ENCODE measurements at regions not wholly inside any gene's neighbourhood (a gene's known extent, or its start where the extent isn't known, plus 50 kb on each side); places are given as distances from the start of the nearest gene placed in this dataset.

DNA sequence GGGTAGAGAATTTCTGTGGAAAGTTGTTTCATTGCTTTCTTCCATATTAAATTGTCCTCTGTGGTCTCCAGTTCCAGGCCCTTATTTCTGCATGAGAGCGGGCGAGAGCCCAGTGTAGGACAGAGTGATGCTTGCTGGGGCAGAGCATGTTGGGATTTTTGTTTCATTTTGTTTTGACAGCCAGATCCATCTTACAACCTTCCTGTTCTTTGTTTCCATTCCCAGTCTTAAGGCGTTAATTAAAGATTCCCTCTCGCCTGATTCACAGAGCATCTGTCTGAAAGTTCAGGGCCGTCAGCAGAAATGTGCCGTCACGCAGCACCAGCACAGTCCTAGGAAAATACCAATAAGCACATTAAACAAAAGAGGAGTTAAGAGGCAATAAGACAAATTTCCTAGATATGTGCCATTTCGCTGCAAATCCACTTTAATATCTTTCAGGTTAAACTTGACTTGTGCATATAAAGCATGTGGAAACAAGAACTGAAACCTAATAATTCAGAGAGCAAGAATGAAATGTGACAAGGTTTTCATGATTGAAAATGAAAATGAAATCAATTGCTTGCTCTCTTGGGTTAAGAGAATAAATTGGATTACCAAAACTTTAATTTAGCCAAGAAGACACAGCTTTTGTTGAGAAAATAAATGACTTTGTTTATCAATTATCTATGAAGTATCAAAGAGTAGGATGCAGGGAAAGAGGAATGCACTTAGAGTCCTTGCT is 210.7 kb upstream of the SLC10A2 start:
- no peak for DNase-seq (ENCODE audit: low read depth, low spot score)
- TF ChIP-seq, protein P1, sequence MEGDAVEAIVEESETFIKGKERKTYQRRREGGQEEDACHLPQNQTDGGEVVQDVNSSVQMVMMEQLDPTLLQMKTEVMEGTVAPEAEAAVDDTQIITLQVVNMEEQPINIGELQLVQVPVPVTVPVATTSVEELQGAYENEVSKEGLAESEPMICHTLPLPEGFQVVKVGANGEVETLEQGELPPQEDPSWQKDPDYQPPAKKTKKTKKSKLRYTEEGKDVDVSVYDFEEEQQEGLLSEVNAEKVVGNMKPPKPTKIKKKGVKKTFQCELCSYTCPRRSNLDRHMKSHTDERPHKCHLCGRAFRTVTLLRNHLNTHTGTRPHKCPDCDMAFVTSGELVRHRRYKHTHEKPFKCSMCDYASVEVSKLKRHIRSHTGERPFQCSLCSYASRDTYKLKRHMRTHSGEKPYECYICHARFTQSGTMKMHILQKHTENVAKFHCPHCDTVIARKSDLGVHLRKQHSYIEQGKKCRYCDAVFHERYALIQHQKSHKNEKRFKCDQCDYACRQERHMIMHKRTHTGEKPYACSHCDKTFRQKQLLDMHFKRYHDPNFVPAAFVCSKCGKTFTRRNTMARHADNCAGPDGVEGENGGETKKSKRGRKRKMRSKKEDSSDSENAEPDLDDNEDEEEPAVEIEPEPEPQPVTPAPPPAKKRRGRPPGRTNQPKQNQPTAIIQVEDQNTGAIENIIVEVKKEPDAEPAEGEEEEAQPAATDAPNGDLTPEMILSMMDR (IDR thresholded peaks at IDR 0.05; ENCODE audit: low read depth, low read length) = no peak
- H3K4me3 ChIP-seq (ENCODE audit: low read depth, low read length) = no peak overlapping the region
- in situ Hi-C loops (cut with HindIII; ENCODE audit: low sequenced_read_pairs) = no loop called here

DNA sequence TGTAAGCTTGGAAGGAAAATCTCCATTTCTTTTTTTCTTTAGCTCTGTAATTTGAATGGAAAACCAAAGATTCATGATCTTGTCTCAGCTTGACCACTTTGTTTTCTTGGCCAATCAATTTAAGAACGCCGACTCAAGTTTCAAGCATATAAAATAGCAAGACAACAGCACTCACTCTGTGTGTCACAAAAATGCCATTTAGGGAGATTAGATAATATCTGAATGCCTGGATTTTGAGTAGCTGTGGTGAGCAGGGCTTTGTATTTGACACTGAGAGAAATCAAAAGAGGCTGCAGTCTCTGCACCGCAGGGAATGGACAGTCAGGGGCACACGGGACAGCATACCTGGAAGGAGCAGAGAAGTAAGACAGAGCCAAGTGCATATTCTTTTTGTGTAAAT is 209.5 kb upstream of the SLC10A2 start:
- no peak for DNase-seq (ENCODE audit: low read depth, low spot score)
- TF ChIP-seq, protein P1 (IDR thresholded peaks at IDR 0.05; ENCODE audit: low read depth, low read length) = no peak
- no peak overlapping the region for H3K4me3 ChIP-seq (ENCODE audit: low read depth, low read length)
- in situ Hi-C loops (cut with HindIII; ENCODE audit: low sequenced_read_pairs) = no loop called here

DNA sequence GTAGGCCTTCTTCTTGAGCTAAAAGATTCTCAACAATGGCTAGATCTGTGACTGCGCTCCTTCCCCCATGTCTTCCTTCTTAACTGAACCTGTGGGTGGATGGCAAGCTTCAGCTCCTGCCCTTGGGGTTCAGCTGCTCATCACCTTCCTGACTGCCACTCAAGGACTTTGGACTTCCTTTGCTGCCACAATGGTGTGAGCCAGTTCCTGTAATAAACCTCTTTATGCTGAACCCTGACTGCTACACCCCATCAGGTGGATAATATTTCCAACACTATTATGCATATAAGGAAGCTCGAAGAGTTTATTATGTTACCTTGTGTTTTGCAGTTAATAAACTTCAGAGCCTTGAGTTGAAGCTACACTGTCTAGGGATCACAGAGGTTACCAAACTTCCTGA is 208.9 kb upstream of the SLC10A2 start:
- in situ Hi-C loops (cut with HindIII; ENCODE audit: low sequenced_read_pairs) = no loop called here

DNA sequence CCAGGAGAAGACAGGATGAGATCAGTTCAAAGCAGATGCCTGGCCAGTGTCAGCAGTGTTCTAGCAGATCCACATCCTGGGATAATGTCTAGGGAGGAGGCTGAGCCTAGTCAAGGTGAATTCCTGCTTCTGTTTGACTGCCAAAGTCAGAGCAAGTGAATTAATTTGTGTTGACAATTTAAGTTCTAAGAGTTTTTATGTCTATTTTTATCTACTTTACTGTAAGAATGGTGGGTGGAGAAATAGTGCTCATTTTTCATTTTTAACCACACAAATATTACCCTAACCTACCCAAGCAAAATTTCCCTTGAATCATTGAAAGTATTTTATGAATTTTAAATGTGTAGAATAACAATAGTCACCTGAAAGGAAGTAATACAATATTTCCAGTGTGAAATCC is 207.6 kb upstream of the SLC10A2 start:
- TF ChIP-seq, protein P1 (IDR thresholded peaks at IDR 0.05; ENCODE audit: low read depth, low read length) = no peak
- no peak overlapping the region for H3K4me3 ChIP-seq (ENCODE audit: low read depth, low read length)
- no peak for DNase-seq (ENCODE audit: low read depth, low spot score)
- in situ Hi-C loops (cut with HindIII; ENCODE audit: low sequenced_read_pairs) = no loop called here

More for the DNA sequence above, 208.9 kb upstream of the SLC10A2 start:
- no peak for DNase-seq (ENCODE audit: low read depth, low spot score)
- TF ChIP-seq, protein P1 (IDR thresholded peaks at IDR 0.05; ENCODE audit: low read depth, low read length) = no peak
- H3K4me3 ChIP-seq (ENCODE audit: low read depth, low read length) = no peak overlapping the region

DNA sequence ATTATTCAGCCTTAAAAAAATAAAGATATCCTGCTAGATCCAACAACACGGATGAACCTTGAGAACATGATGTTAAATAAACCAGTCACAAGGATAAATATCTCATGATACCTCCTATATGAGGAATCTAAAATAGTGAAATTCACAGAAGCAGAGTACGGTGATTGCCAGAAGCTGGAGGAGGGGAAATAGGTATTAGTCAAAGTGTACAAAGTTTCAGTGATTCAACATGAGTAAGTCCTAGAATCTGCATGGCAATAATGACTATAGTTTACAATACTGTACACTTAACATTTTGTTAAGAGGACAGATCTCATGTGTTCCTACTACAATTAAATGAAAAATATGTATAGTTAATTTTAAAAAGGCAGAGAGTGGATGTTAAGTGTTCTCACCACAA is 206.6 kb upstream of the SLC10A2 start:
- TF ChIP-seq, protein P1 (IDR thresholded peaks at IDR 0.05; ENCODE audit: low read depth, low read length) = no peak
- no peak overlapping the region for H3K4me3 ChIP-seq (ENCODE audit: low read depth, low read length)
- peak; percentile 41 for DNase-seq (ENCODE audit: low read depth, low spot score)
- in situ Hi-C loops (cut with HindIII; ENCODE audit: low sequenced_read_pairs) = no loop called here

DNA sequence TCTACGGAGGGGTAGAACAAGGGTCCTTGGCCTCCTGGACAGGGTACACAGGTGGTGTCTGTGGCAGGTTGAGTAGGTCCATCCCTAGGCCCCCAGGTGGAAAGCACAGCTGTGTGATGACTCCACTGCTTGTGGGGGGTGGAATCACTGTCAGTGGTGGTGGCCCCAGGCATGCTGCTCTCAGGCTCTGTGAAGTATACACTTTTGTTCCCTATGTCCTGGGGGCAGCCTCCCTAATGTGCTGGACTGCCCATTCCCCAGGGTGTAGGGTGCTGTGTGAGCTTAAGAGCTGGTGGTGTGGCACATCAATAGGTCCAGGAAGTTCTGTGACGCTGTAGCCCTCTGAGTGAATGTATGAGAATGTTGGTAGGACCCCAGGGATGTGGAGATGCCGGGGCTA is 197.2 kb upstream of the SLC10A2 start:
- in situ Hi-C loops (cut with HindIII; ENCODE audit: low sequenced_read_pairs) = no loop called here
- TF ChIP-seq, protein P1 (IDR thresholded peaks at IDR 0.05; ENCODE audit: low read depth, low read length) = no peak
- no peak overlapping the region for H3K4me3 ChIP-seq (ENCODE audit: low read depth, low read length)
- no peak for DNase-seq (ENCODE audit: low read depth, low spot score)

Measured in astrocyte of the spinal cord (primary cell).